ENCODE measurements at regions not wholly inside any gene's neighbourhood (a gene's known extent, or its start where the extent isn't known, plus 50 kb on each side); places are given as distances from the start of the nearest gene placed in this dataset.

DNA sequence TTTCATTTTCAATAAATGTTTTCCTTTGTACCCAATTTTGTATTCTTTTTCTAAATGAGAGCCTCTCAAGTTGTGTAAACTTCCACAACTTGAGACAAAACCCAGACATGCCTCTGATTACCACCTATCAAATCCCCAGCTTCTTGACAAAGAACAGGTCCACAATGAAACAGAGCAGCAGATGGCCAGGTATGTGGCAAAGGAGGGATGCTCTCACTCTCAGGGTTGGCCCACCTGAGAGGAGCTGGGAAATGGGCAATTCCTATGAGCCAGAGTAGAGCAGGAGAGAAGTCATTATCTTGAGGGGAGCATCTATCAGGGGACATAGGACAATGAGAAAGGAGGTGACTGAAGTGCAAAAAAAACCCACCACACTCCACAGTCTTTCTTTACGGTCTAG is 273.5 kb upstream of the FAM241A start:
- TF ChIP-seq, protein P1, sequence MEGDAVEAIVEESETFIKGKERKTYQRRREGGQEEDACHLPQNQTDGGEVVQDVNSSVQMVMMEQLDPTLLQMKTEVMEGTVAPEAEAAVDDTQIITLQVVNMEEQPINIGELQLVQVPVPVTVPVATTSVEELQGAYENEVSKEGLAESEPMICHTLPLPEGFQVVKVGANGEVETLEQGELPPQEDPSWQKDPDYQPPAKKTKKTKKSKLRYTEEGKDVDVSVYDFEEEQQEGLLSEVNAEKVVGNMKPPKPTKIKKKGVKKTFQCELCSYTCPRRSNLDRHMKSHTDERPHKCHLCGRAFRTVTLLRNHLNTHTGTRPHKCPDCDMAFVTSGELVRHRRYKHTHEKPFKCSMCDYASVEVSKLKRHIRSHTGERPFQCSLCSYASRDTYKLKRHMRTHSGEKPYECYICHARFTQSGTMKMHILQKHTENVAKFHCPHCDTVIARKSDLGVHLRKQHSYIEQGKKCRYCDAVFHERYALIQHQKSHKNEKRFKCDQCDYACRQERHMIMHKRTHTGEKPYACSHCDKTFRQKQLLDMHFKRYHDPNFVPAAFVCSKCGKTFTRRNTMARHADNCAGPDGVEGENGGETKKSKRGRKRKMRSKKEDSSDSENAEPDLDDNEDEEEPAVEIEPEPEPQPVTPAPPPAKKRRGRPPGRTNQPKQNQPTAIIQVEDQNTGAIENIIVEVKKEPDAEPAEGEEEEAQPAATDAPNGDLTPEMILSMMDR (IDR thresholded peaks at IDR 0.05) = no peak
- TF ChIP-seq ZFP36 (IDR thresholded peaks at IDR 0.05; ENCODE audit: borderline replicate concordance, partially characterized antibody) = no peak
- no peak for TF ChIP-seq RNF2 (IDR thresholded peaks at IDR 0.05; ENCODE audit: borderline replicate concordance, low read depth)
- no peak for TF ChIP-seq MYC (IDR thresholded peaks at IDR 0.05; ENCODE audit: borderline replicate concordance, low read length)
